Spleen (tissue), 11 donors: ENCODE measurements at regions not wholly inside any gene's neighbourhood (a gene's known extent, or its start where the extent isn't known, plus 50 kb on each side); places are given as distances from the start of the nearest gene placed in this dataset.

ENCODE experiments used
- DNase-seq: peaks from one replicate; pipeline ENCODE4 v3.0.0-alpha.2; 2020
- H3K27ac ChIP-seq, 8 donors: fragments of 200-600 bp; sonication (generic) in 7 of 8; 1 replicate in 4 of 8; 2 replicates in 4 of 8; pipeline versions ENCODE4 v1.5.0 to v1.8.0; 2016 to 2021; ENCODE audit warnings: inconsistent platforms in 4 of 8, mild to moderate bottlenecking in 4 of 8, moderate library complexity in 1 of 8
- H3K27me3 ChIP-seq, 7 donors: fragments of 200-600 bp; sonication (generic) in 6 of 7; replicated peaks in 1 of 7; 1 replicate in 4 of 7; 2 replicates in 3 of 7; pipeline versions ENCODE4 v1.5.0 to v1.8.0; 2016 to 2021; ENCODE audit warnings: inconsistent platforms in 3 of 7, mild to moderate bottlenecking in 1 of 7
- H3K36me3 ChIP-seq, 6 donors: fragments of 200-600 bp; sonication (generic) in 5 of 6; 1 replicate in 4 of 6; 2 replicates in 2 of 6; pipeline versions ENCODE4 v1.5.0 to v1.8.0; 2016 to 2021; ENCODE audit warnings: inconsistent platforms in 2 of 6
- H3K4me1 ChIP-seq, 6 donors: fragments of 200-600 bp; sonication (generic) in 5 of 6; 1 replicate in 3 of 6; 2 replicates in 3 of 6; pipeline versions ENCODE4 v1.5.0 to v1.8.0; 2016 to 2021; ENCODE audit warnings: inconsistent platforms in 3 of 6
- H3K4me3 ChIP-seq, 8 donors: fragments of 200-600 bp; sonication (generic) in 7 of 8; 1 replicate in 4 of 8; 2 replicates in 4 of 8; pipeline versions ENCODE4 v1.5.0 to v1.8.0; 2016 to 2021; ENCODE audit warnings: inconsistent platforms in 4 of 8, mild to moderate bottlenecking in 4 of 8, moderate library complexity in 2 of 8
- H3K9me3 ChIP-seq, 8 donors: fragments of 200-600 bp; sonication (generic) in 7 of 8; 1 replicate in 4 of 8; 2 replicates in 4 of 8; pipeline versions ENCODE4 v1.5.0 to v1.8.0; 2016 to 2021; ENCODE audit warnings: inconsistent platforms in 4 of 8
- POLR2A ChIP-seq, 3 donors: fragments of 450-650 bp; IDR thresholded peaks; one replicate each; pipeline ENCODE4 v1.5.1; 2017; ENCODE audit warnings: antibody characterized with exemption in 3 of 3, mild to moderate bottlenecking in 1 of 3
- POLR2AphosphoS5 ChIP-seq, 3 donors: sonication (generic); formaldehyde crosslinking; IDR thresholded peaks; one replicate each; pipeline ENCODE4 v1.5.1; 2017; ENCODE audit warnings: antibody characterized with exemption in 3 of 3
- WGBS, 5 donors: extraction: QIAGEN DNeasy Blood & Tissue Kit in 3 of 5; methylation state at CpG; one replicate each; pipeline versions ENCODE4 v1.1.5 to v1.1.7; 2013 to 2018; 5-methylcytosine and 5-hydroxymethylcytosine counted together
- intact Hi-C: fragments of 100-400 bp; cut with DNase I; formaldehyde crosslinking; loops from one replicate; pipeline ENCODE4 v1.15.0; 2023; ENCODE audit warnings: low total_unique reads
- TF ChIP-seq, protein P1 (sequence below), 11 experiments: fragments of 200-600 bp in 7 of 11; fragments of 450-650 bp in 4 of 11; sonication (generic) in 4 of 11; IDR thresholded peaks in 8 of 11; conservative IDR thresholded peaks in 3 of 11; 1 replicate in 7 of 11; 2 replicates in 4 of 11; pipeline versions ENCODE4 v1.4.0 to v1.8.0; 2016 to 2021; ENCODE audit warnings: antibody characterized with exemption in 11 of 11, inconsistent platforms in 4 of 11, mild to moderate bottlenecking in 1 of 11
- donor health status: healthy with polysubstance abuse.
- donor health status: DM: no; HTN: no; CAD: no; lungs with moderate emphysema.
- donor health status: DM: no; HTN: no; CAD: no.
- donor health status: Bipolar disorder and iron deficiency.
- donor health status: healthy.
- donor health status: DM: no; HTN: no; CAD: no.
- donor health status: DM: yes; HTN: yes; CAD: no.

GRCh38 chr12:46124848-46125619 lies 134.7 kb upstream of the SCAF11 start:
- no peaks in the 10 kb centered on the region for H3K9me3 ChIP-seq
- no peak for DNase-seq
- no peaks in the 10 kb centered on the region for H3K27me3 ChIP-seq
- H3K4me3 ChIP-seq, result peak overlapping the region in 2 of 8 donors; percentile 24 to 40
- 15 to 25% (median 18%) methylated on average over 8 to 12 of the region's 12 CpGs for WGBS, 5 donors
- intact Hi-C loops, result loop anchor here (10.0 kb wide), 1 partner anchor 180 kb away; no protein-coding TSS in a partner anchor
- H3K36me3 ChIP-seq, result no peaks in the 10 kb centered on the region
- TF ChIP-seq POLR2A (IDR thresholded peaks at IDR 0.05), result no peak
- TF ChIP-seq, protein P1, sequence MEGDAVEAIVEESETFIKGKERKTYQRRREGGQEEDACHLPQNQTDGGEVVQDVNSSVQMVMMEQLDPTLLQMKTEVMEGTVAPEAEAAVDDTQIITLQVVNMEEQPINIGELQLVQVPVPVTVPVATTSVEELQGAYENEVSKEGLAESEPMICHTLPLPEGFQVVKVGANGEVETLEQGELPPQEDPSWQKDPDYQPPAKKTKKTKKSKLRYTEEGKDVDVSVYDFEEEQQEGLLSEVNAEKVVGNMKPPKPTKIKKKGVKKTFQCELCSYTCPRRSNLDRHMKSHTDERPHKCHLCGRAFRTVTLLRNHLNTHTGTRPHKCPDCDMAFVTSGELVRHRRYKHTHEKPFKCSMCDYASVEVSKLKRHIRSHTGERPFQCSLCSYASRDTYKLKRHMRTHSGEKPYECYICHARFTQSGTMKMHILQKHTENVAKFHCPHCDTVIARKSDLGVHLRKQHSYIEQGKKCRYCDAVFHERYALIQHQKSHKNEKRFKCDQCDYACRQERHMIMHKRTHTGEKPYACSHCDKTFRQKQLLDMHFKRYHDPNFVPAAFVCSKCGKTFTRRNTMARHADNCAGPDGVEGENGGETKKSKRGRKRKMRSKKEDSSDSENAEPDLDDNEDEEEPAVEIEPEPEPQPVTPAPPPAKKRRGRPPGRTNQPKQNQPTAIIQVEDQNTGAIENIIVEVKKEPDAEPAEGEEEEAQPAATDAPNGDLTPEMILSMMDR (IDR thresholded peaks at IDR 0.05 in 8 of 11, conservative IDR thresholded peaks at IDR 0.05 in 3 of 11), result peak; percentile 32 to 86 (median 64)
- no peak for TF ChIP-seq POLR2AphosphoS5 (IDR thresholded peaks at IDR 0.05)
- H3K27ac ChIP-seq, result peak overlapping the region in 1 of 8 donors; percentile 22
- H3K4me1 ChIP-seq, result peaks cover 0 to 8% (median 2%) of the 10 kb centered on the region in 6 donors

DNA sequence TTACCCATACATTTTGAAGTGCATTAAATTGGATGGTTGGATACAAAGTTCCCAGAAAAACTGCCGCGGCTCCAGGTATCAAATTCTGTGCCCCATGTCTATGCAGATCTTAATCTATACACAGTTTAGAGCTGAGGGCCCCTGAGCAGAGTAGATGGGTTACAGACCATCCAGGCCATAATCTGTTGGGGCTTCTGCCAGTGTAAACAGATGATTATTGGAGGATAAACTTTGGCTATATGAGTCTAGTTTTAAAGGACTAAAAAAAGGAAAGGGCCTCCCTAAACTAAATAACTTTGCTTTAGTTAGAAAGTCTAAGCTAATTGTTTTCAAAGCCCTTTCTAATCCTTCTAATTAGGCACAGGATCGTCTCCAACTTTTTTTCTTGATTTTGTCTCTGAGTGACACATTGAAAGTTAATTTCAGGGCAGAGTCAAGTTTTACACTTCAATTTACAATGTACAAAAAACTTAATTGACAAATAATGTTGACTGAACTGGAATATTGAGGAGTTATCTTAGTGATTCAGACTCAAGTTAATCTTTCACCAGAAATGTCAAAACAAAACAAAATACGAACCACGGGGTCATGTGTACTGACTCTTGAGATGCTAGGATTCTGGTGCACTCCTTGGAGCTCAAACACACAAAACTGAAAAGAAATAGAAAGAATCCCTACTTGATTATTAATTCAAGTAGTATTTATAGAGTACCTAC lies 133.9 kb upstream of the SCAF11 start:
- Histone ChIP-seq H3K27me3 (no peaks in the 10 kb centered on the region), H3K27ac (no peak overlapping the region), H3K4me1 (peaks cover 0 to 8% (median 2%) of the 10 kb centered on the region in 6 donors), H3K36me3 (no peaks in the 10 kb centered on the region), H3K9me3 (no peaks in the 10 kb centered on the region), H3K4me3 (no peak overlapping the region)
- DNase-seq, result no peak
- no peak for TF ChIP-seq POLR2AphosphoS5 (IDR thresholded peaks at IDR 0.05)
- TF ChIP-seq, protein P1 (IDR thresholded peaks at IDR 0.05 in 8 of 11, conservative IDR thresholded peaks at IDR 0.05 in 3 of 11), result no peak
- no peak for TF ChIP-seq POLR2A (IDR thresholded peaks at IDR 0.05)
- intact Hi-C loops, result loop anchor here (10.0 kb wide), 1 partner anchor 181 kb away; no protein-coding TSS in a partner anchor
- 64 to 83% (median 79%) methylated on average over 5 of the region's 5 CpGs for WGBS, 5 donors

DNA sequence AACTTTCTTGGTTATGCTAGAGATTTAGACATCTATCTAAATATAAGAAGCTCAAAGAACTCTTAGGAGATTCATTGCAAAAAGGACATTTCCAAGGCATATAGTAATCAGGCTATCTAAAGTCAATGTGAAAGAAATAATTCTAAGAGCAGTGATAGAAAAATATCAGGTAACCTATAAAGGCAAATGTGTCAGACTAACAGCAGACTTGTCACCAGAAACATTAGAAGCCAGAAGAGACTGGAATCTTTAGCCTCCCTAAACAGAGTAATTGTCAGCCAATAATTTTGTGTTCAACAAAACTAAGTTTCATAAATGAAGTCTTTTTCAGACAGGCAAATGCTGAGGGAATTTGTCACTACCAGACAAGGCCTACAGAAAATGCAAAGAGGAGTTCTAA lies 122.0 kb upstream of the SCAF11 start:
- Histone ChIP-seq H3K27me3 (no peaks in the 10 kb centered on the region), H3K4me1 (peaks cover 0 to 36% (median 5%) of the 10 kb centered on the region in 6 donors), H3K27ac (no peak overlapping the region), H3K4me3 (no peak overlapping the region), H3K36me3 (no peaks in the 10 kb centered on the region), H3K9me3 (peaks cover 0 to 13% (median 3%) of the 10 kb centered on the region in 8 donors)
- TF ChIP-seq POLR2A (IDR thresholded peaks at IDR 0.05) (no peak), POLR2AphosphoS5 (IDR thresholded peaks at IDR 0.05) (no peak)
- TF ChIP-seq, protein P1 (IDR thresholded peaks at IDR 0.05 in 8 of 11, conservative IDR thresholded peaks at IDR 0.05 in 3 of 11), result no peak
- DNase-seq, result no peak
- intact Hi-C loops, result no loop called here

- Histone ChIP-seq H3K36me3 (no peaks in the 10 kb centered on the region), H3K27me3 (no peaks in the 10 kb centered on the region), H3K9me3 (peaks cover 0 to 13% (median 3%) of the 10 kb centered on the region in 8 donors), H3K4me1 (peaks cover 0 to 36% (median 5%) of the 10 kb centered on the region in 6 donors), H3K4me3 (no peak overlapping the region), H3K27ac (no peak overlapping the region)
- intact Hi-C loops, result no loop called here
- no peak for DNase-seq
- TF ChIP-seq POLR2A (IDR thresholded peaks at IDR 0.05), result no peak
- TF ChIP-seq POLR2AphosphoS5 (IDR thresholded peaks at IDR 0.05), result no peak
- TF ChIP-seq, protein P1 (IDR thresholded peaks at IDR 0.05 in 8 of 11, conservative IDR thresholded peaks at IDR 0.05 in 3 of 11), result no peak
Observed at GRCh38 chr12:46111715-46112114, 121.3 kb upstream of the SCAF11 start.
